IMR-90 (cell line): ENCODE measurements at regions not wholly inside any gene's neighbourhood (a gene's known extent, or its start where the extent isn't known, plus 50 kb on each side); places are given as distances from the start of the nearest gene placed in this dataset.

Experiments used
- BHLHE40 ChIP-seq: fragments of 150-350 bp; IDR thresholded peaks from 2 replicates; pipeline ENCODE4 v1.6.1; 2016; ENCODE audit warnings: mild to moderate bottlenecking, low read depth, low read length
- CEBPB ChIP-seq: IDR thresholded peaks from 2 replicates; pipeline ENCODE4 v1.6.1; 2012; ENCODE audit warnings: low read depth, low read length, improper control_type of control experiment
- CHD1 ChIP-seq: IDR thresholded peaks from 2 replicates; pipeline ENCODE4 v1.6.1; 2012; ENCODE audit warnings: low read depth, low read length, improper control_type of control experiment
- MAFK ChIP-seq: IDR thresholded peaks from 2 replicates; pipeline ENCODE4 v1.6.1; 2012; ENCODE audit warnings: low read depth, low read length, improper control_type of control experiment
- POLR2A ChIP-seq: IDR thresholded peaks from 2 replicates; pipeline ENCODE4 v1.6.1; 2012; ENCODE audit warnings: mild to moderate bottlenecking, low read depth, low read length
- RAD21 ChIP-seq: IDR thresholded peaks from 2 replicates; pipeline ENCODE4 v1.6.1; 2012; ENCODE audit warnings: low read length, improper control_type of control experiment
- RFX5 ChIP-seq: IDR thresholded peaks from 2 replicates; pipeline ENCODE4 v1.8.0; 2012; ENCODE audit warnings: low read depth, mild to moderate bottlenecking, low read length, moderate library complexity
- USF2 ChIP-seq: fragments of 150-350 bp; IDR thresholded peaks from 2 replicates; pipeline ENCODE4 v1.6.1; 2017; ENCODE audit warnings: mild to moderate bottlenecking, antibody characterized with exemption, low read length, low read depth
- TF ChIP-seq, protein P1 (sequence below): conservative IDR thresholded peaks from 2 replicates; pipeline ENCODE4 v1.5.1; 2012; ENCODE audit warnings: mild to moderate bottlenecking, low read depth, low read length, improper control_type of control experiment

DNA sequence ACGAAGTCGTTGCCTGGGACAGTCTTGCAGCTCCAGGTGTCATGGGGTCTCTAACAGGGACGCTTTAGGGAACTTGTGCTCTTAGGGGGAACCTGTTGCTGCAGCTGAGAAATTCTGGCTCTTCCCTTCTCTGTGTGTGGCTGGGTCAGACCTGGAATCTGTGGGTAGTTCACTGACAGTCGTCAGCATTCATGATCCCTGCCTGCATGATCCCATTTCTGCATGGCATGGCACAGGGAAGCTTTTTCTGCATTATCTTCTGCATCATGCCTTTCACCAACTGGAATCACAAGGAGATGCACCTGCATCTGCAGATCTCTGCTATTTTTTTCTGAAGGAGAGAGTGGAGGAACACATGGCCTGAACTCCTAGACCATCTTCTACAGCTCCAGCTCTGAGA lies 85.6 kb downstream of the SOX9 start:
- TF ChIP-seq BHLHE40 (no peak), RFX5 (no peak), RAD21 (no peak), USF2 (no peak), MAFK (no peak), CHD1 (no peak), POLR2A (no peak), CEBPB (no peak)
- TF ChIP-seq, protein P1, sequence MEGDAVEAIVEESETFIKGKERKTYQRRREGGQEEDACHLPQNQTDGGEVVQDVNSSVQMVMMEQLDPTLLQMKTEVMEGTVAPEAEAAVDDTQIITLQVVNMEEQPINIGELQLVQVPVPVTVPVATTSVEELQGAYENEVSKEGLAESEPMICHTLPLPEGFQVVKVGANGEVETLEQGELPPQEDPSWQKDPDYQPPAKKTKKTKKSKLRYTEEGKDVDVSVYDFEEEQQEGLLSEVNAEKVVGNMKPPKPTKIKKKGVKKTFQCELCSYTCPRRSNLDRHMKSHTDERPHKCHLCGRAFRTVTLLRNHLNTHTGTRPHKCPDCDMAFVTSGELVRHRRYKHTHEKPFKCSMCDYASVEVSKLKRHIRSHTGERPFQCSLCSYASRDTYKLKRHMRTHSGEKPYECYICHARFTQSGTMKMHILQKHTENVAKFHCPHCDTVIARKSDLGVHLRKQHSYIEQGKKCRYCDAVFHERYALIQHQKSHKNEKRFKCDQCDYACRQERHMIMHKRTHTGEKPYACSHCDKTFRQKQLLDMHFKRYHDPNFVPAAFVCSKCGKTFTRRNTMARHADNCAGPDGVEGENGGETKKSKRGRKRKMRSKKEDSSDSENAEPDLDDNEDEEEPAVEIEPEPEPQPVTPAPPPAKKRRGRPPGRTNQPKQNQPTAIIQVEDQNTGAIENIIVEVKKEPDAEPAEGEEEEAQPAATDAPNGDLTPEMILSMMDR: no peak
